Vagina (tissue), 2 donors: ENCODE measurements at regions not wholly inside any gene's neighbourhood (a gene's known extent, or its start where the extent isn't known, plus 50 kb on each side); places are given as distances from the start of the nearest gene placed in this dataset.
A peak's percentile ranks its signal among the peaks of the same experiment; 100 is the strongest.

Source experiments
- DNase-seq, 2 donors: peaks; one replicate each; pipeline ENCODE4 v3.0.0-alpha.2; 2017; ENCODE audit errors: extremely low spot score in 2 of 2
- H3K27ac ChIP-seq: fragments of 200-600 bp; sonication (generic); one replicate; pipeline ENCODE4 v1.5.1; 2019
- H3K27me3 ChIP-seq: fragments of 200-600 bp; sonication (generic); one replicate; pipeline ENCODE4 v1.5.1; 2019
- H3K36me3 ChIP-seq, 2 donors: fragments of 200-600 bp; sonication (generic); one replicate each; pipeline ENCODE4 v1.5.1; 2017 to 2019
- H3K4me1 ChIP-seq: fragments of 200-600 bp; sonication (generic); one replicate; pipeline ENCODE4 v1.5.1; 2019
- H3K4me3 ChIP-seq, 2 donors: fragments of 200-600 bp; sonication (generic); 1 replicate in 1 of 2; 2 replicates in 1 of 2; pipeline ENCODE4 v1.5.1; 2016 to 2019
- H3K9me3 ChIP-seq: fragments of 200-600 bp; sonication (generic); one replicate; pipeline ENCODE4 v1.5.1; 2019
- POLR2A ChIP-seq, 2 donors: fragments of 450-650 bp; IDR thresholded peaks; one replicate each; pipeline ENCODE4 v1.6.1; 2017; ENCODE audit warnings: antibody characterized with exemption in 2 of 2, mild to moderate bottlenecking in 2 of 2, moderate library complexity in 2 of 2
- POLR2AphosphoS5 ChIP-seq, 2 donors: sonication (generic); formaldehyde crosslinking; IDR thresholded peaks; one replicate each; pipeline ENCODE4 v1.9.0; 2017; ENCODE audit warnings: antibody characterized with exemption in 2 of 2, mild to moderate bottlenecking in 2 of 2, low read depth in 1 of 2; ENCODE audit not compliant: insufficient read depth in 1 of 2
- intact Hi-C: fragments of 100-400 bp; cut with DNase I; formaldehyde crosslinking; loops from one replicate; pipeline ENCODE4 v1.15.1; 2023
- TF ChIP-seq, protein P1 (sequence below), 3 experiments: fragments of 450-650 bp in 2 of 3; fragments of 200-600 bp in 1 of 3; sonication (generic) in 1 of 3; IDR thresholded peaks; one replicate each; pipeline ENCODE4 v1.5.1; 2017 to 2019; ENCODE audit warnings: antibody characterized with exemption in 3 of 3, mild to moderate bottlenecking in 2 of 3, moderate library complexity in 2 of 3

DNA sequence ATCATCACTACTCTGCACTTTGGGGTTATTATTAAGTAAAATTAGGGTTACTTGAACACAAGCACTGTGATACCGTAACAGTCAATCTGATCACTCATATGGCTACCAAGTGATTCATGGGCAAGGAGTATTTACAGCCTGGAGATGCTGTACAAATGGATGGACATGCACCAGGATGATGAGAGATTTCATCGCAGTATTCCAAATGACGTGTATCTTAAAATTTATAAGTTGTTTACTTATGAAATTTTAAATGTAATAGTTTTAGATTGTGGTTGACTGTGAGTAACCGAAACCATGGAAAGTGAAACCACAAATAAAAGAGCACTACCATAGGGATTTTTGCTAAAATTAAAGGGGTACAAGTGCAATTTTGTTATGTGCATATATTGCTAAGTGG, 462.2 kb upstream of the PTGER4 start:
- DNase-seq, result no peak
- Histone ChIP-seq H3K4me1 (no peaks in the 10 kb centered on the region), H3K4me3 (no peak overlapping the region), H3K36me3 (no peaks in the 10 kb centered on the region), H3K27ac (no peak overlapping the region), H3K27me3 (no peaks in the 10 kb centered on the region), H3K9me3 (no peaks in the 10 kb centered on the region)
- intact Hi-C loops, result no loop called here
- TF ChIP-seq, protein P1, sequence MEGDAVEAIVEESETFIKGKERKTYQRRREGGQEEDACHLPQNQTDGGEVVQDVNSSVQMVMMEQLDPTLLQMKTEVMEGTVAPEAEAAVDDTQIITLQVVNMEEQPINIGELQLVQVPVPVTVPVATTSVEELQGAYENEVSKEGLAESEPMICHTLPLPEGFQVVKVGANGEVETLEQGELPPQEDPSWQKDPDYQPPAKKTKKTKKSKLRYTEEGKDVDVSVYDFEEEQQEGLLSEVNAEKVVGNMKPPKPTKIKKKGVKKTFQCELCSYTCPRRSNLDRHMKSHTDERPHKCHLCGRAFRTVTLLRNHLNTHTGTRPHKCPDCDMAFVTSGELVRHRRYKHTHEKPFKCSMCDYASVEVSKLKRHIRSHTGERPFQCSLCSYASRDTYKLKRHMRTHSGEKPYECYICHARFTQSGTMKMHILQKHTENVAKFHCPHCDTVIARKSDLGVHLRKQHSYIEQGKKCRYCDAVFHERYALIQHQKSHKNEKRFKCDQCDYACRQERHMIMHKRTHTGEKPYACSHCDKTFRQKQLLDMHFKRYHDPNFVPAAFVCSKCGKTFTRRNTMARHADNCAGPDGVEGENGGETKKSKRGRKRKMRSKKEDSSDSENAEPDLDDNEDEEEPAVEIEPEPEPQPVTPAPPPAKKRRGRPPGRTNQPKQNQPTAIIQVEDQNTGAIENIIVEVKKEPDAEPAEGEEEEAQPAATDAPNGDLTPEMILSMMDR (IDR thresholded peaks at IDR 0.05), result no peak
- TF ChIP-seq POLR2AphosphoS5 (IDR thresholded peaks at IDR 0.05; ENCODE audit: insufficient read depth in 1 of 2, low read depth in 1 of 2) (no peak), POLR2A (IDR thresholded peaks at IDR 0.05) (no peak)

DNA sequence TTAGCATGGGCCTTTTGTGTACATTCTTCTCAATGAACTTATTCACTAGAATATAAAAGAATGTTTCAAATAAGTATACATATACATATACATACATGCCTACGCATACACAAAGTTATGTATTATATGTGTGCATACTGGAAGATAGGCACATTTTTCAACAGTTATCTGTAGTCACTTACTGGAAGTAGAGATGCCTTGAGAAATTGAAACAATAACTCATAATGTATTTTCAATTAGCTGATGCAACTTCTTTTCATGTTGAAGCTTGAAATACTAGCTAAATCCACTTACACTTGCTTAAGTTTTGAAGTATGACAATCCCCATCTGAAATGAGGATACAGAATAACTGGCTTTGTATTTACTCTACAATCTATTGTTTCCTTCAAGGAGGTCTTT, 469.0 kb upstream of the PTGER4 start:
- H3K36me3 ChIP-seq, result no peaks in the 10 kb centered on the region
- TF ChIP-seq POLR2AphosphoS5 (IDR thresholded peaks at IDR 0.05; ENCODE audit: insufficient read depth in 1 of 2, low read depth in 1 of 2), result no peak
- TF ChIP-seq, protein P1 (IDR thresholded peaks at IDR 0.05), result no peak
- no peak for TF ChIP-seq POLR2A (IDR thresholded peaks at IDR 0.05)
- no peaks in the 10 kb centered on the region for H3K9me3 ChIP-seq
- H3K27me3 ChIP-seq, result no peaks in the 10 kb centered on the region
- H3K4me3 ChIP-seq, result no peak overlapping the region
- no peaks in the 10 kb centered on the region for H3K4me1 ChIP-seq
- H3K27ac ChIP-seq, result no peak overlapping the region
- intact Hi-C loops, result no loop called here
- no peak for DNase-seq

DNA sequence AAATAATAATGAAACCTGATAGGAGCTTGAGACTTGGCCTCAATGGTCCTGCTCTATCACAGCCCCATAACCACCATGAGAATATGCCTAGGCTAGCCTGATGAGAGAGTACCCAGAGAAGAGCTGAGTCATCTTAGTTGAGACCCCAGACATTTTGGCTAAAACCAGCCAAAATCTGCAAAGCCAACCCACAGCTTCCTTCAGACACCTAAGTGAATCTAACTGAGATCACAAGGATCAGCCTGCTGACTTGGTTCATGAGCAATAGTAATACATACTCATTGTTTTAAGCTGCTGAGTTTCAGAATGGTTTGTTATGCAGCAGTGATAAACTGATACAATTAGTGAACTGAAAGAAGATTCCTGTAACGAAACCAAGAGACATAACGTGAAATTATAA, 473.7 kb upstream of the PTGER4 start:
- DNase-seq, result no peak
- no peaks in the 10 kb centered on the region for H3K27me3 ChIP-seq
- no peaks in the 10 kb centered on the region for H3K9me3 ChIP-seq
- no peak overlapping the region for H3K4me3 ChIP-seq
- H3K4me1 ChIP-seq, result no peaks in the 10 kb centered on the region
- intact Hi-C loops, result no loop called here
- TF ChIP-seq, protein P1 (IDR thresholded peaks at IDR 0.05), result no peak
- TF ChIP-seq POLR2AphosphoS5 (IDR thresholded peaks at IDR 0.05; ENCODE audit: insufficient read depth in 1 of 2, low read depth in 1 of 2) (no peak), POLR2A (IDR thresholded peaks at IDR 0.05) (no peak)
- no peak overlapping the region for H3K27ac ChIP-seq
- H3K36me3 ChIP-seq, result no peaks in the 10 kb centered on the region

DNA sequence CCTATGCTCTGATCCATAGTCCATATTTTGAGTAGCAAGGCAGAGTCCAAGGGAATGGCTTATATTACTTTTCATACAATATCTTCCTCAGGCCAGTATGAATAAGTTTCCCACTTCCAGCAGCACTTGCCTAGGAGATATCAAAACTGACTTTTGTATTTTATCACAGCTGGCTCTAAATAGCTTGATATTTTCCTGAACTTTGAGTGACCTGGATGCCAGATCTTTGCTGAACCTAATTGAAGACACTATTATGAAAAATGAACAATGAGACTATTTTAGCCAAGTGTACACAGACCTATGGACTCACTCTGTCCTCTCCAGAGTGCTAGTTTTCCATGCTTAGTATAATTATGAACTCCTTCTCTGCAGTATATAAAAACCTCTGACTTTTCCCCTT, 475.6 kb upstream of the PTGER4 start:
- intact Hi-C loops, result no loop called here
- Histone ChIP-seq H3K27me3 (no peaks in the 10 kb centered on the region), H3K4me1 (no peaks in the 10 kb centered on the region), H3K4me3 (no peak overlapping the region), H3K27ac (no peak overlapping the region), H3K9me3 (no peaks in the 10 kb centered on the region), H3K36me3 (no peaks in the 10 kb centered on the region)
- no peak for DNase-seq
- TF ChIP-seq, protein P1 (IDR thresholded peaks at IDR 0.05), result no peak
- no peak for TF ChIP-seq POLR2AphosphoS5 (IDR thresholded peaks at IDR 0.05; ENCODE audit: insufficient read depth in 1 of 2, low read depth in 1 of 2)
- no peak for TF ChIP-seq POLR2A (IDR thresholded peaks at IDR 0.05)

DNA sequence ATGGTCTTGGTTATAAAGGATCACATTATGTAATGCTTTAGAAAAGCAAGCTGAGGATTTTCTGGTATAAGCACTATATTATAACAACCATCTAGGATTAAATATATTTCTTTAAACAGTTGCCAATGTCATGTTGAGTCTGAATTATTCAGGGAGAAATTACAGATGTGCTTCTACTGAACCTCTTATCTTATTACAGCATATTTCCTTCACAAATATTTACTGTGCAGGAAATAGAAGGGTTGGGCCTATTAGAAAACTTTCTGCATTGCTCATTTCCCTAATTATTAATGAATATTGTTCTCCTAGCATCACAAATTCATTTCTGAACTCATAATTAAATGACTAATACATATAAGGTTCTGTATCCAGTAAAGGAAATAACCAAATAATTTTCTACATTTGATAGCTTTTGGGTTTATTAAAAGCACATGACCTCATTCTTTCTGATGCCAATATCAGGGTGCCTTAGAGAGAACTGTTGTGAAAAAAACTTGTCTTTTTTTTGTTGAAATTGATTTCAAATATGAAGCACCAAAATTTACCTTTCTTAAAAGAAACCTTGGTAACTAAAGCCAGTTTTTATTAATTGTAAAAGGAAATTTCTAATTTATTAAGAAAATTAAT, 476.8 kb upstream of the PTGER4 start:
- intact Hi-C loops, result no loop called here
- peak in 1 of 2 donors; percentile 65 for TF ChIP-seq POLR2AphosphoS5 (IDR thresholded peaks at IDR 0.05; ENCODE audit: insufficient read depth in 1 of 2, low read depth in 1 of 2)
- TF ChIP-seq, protein P1 (IDR thresholded peaks at IDR 0.05), result no peak
- no peaks in the 10 kb centered on the region for H3K9me3 ChIP-seq
- no peaks in the 10 kb centered on the region for H3K4me1 ChIP-seq
- no peaks in the 10 kb centered on the region for H3K27me3 ChIP-seq
- H3K4me3 ChIP-seq, result no peak overlapping the region
- no peak for DNase-seq
- no peaks in the 10 kb centered on the region for H3K36me3 ChIP-seq
- no peak overlapping the region for H3K27ac ChIP-seq
